ENCODE measurements at regions not wholly inside any gene's neighbourhood (a gene's known extent, or its start where the extent isn't known, plus 50 kb on each side); places are given as distances from the start of the nearest gene placed in this dataset.

DNA sequence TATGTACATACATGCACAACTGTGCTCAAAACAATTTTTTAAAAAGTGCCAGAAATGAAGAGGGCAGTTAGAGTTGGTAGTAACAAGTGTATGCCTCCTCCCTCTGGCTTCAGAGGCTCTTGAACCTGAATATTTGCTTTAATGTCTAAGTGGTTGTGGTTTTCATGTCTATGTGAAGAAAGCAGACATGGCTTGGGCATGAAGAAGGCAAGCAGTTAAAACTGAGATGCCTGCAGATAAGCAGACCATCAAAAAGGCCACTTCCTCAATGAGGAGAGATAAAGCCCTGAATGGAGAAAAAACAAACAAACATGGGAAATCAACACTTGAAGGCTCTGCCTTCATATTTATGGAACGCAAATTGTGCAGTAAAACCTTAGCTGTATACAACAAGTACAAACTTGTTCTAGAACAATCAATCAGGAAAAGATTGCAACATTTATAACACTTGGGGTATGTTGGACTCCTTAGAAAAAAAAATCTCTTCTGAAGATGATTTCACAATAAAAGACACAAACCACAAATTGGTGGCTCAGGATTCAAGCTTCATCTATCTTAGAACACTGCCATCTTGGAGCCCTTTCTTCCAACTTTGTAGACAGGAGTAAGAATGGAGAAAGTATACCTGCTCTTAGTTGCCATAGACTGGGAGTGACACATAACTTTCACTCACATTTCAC lies 52.7 kb upstream of the PLA2G4A start:
- ChIA-PET CTCF (no interaction called here), POLR2A (no interaction called here)
- Histone ChIP-seq H3K4me3 (replicated peaks in 1 of 3; ENCODE audit: insufficient read depth in 1 of 3, low read depth in 1 of 3, low read length in 3 of 3) (no peak overlapping the region), H3K4me1 (ENCODE audit: control insufficient read depth, extremely low read depth, insufficient read depth, low read length) (no peaks in the 10 kb centered on the region), H2AFZ (ENCODE audit: low read depth, low read length) (no peak overlapping the region), H3K27ac (ENCODE audit: insufficient read depth, low read depth, low read length) (no peak overlapping the region), H3K4me2 (ENCODE audit: insufficient read depth, low read length) (no peak overlapping the region), H4K20me1 (replicated peaks; ENCODE audit: control insufficient read depth, extremely low read depth, insufficient read depth, low read length) (no peaks in the 10 kb centered on the region), H3K79me2 (ENCODE audit: control insufficient read depth, insufficient read depth, low read length) (no peaks in the 10 kb centered on the region), H3K9ac (replicated peaks; ENCODE audit: extremely low read depth, insufficient read depth, low read length) (no peak overlapping the region), H3K9me3 (replicated peaks; ENCODE audit: control insufficient read depth, insufficient read depth, low read length) (no peaks in the 10 kb centered on the region), H3K27me3 (ENCODE audit: control insufficient read depth in 2 of 2, insufficient read depth in 2 of 2, low read length in 2 of 2) (no peaks in the 10 kb centered on the region), H3K36me3 (ENCODE audit: control insufficient read depth in 2 of 2, extremely low read depth in 1 of 2, insufficient read depth in 2 of 2, low read length in 2 of 2) (no peaks in the 10 kb centered on the region), H3K9me1 (replicated peaks; ENCODE audit: control insufficient read depth, extremely low read depth, insufficient read depth, low read length) (no peaks in the 10 kb centered on the region)
- dilution Hi-C loops (cut with MboI; ENCODE audit: extremely low pct_ligation_motif_present, low sequenced_read_pairs), result no loop called here
- no peak for DNase-seq (ENCODE audit: low read depth, low spot score)
- intact Hi-C loops (cut with micrococcal nuclease), result no loop called here
- no TSS peak for BruUV-seq (replicated peaks)
- no peak for TF ChIP-seq EZH2 (IDR thresholded peaks at IDR 0.05; ENCODE audit: borderline replicate concordance, low read depth, low read length, severe bottlenecking)
- no peak for TF ChIP-seq JUN (IDR thresholded peaks at IDR 0.05; ENCODE audit: borderline replicate concordance, insufficient read depth, insufficient read length, low read depth)
- no peak for TF ChIP-seq GATA2 (IDR thresholded peaks at IDR 0.05; ENCODE audit: insufficient read depth, insufficient read length, low read depth, low read length)
- no peak for TF ChIP-seq FOS (IDR thresholded peaks at IDR 0.05; ENCODE audit: borderline replicate concordance, insufficient read depth, low read length)
- no peak for TF ChIP-seq POLR2AphosphoS5 (IDR thresholded peaks at IDR 0.05; ENCODE audit: insufficient read depth, low read depth, low read length)
- TF ChIP-seq, protein P1, sequence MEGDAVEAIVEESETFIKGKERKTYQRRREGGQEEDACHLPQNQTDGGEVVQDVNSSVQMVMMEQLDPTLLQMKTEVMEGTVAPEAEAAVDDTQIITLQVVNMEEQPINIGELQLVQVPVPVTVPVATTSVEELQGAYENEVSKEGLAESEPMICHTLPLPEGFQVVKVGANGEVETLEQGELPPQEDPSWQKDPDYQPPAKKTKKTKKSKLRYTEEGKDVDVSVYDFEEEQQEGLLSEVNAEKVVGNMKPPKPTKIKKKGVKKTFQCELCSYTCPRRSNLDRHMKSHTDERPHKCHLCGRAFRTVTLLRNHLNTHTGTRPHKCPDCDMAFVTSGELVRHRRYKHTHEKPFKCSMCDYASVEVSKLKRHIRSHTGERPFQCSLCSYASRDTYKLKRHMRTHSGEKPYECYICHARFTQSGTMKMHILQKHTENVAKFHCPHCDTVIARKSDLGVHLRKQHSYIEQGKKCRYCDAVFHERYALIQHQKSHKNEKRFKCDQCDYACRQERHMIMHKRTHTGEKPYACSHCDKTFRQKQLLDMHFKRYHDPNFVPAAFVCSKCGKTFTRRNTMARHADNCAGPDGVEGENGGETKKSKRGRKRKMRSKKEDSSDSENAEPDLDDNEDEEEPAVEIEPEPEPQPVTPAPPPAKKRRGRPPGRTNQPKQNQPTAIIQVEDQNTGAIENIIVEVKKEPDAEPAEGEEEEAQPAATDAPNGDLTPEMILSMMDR (IDR thresholded peaks at IDR 0.05; ENCODE audit: extremely low read depth in 1 of 2, insufficient read depth in 1 of 2, low read depth in 1 of 2, low read length in 2 of 2), result no peak
- no peak for TF ChIP-seq POLR2A (IDR thresholded peaks at IDR 0.05; ENCODE audit: low read depth, low read length)
- TF ChIP-seq MYC (IDR thresholded peaks at IDR 0.05; ENCODE audit: low read depth, low read length), result no peak
- no peak for TF ChIP-seq MAX (IDR thresholded peaks at IDR 0.05; ENCODE audit: insufficient read depth, insufficient read length)
- FAIRE-seq, result no peak

All from endothelial cell of umbilical vein (primary cell).